HepG2 (cell line): ENCODE measurements at regions not wholly inside any gene's neighbourhood (a gene's known extent, or its start where the extent isn't known, plus 50 kb on each side); places are given as distances from the start of the nearest gene placed in this dataset.

ENCODE experiments used
- ATAC-seq: fragments of 200-7000 bp; cut with Tn5 transposase; 3 replicates; pipeline ENCODE4 v1.9.1; 2020; ENCODE audit warnings: mild to moderate bottlenecking, moderate library complexity
- BruUV-seq: library from RNA; stranded (reverse); fragments of 400-500 nt; replicated peaks from 2 replicates; lab custom pipeline; 2021; lab: Mats Ljungman, UMichigan
- CTCF ChIA-PET: fragments of 300-600 bp; formaldehyde crosslinking; extraction: SDS; loops from one replicate; lab custom pipeline; 2021; ENCODE audit warnings: low total read pairs, inconsistent platforms, low intra/inter-chr PET ratio; lab: Yijun Ruan, JAX
- POLR2A ChIA-PET: fragments of 350-600 bp; sonication (Branson Sonifier 250); formaldehyde crosslinking; loops from one replicate; lab custom pipeline; 2020; ENCODE audit warnings: antibody characterized with exemption, inconsistent platforms; lab: Yijun Ruan, JAX
- DNase-seq: peaks from one replicate; pipeline ENCODE4 v3.0.0-alpha.2; 2015; ENCODE audit warnings: low spot score
- FAIRE-seq: peaks from 3 replicates; lab custom pipeline; 2011; peaks lifted over from hg19 to GRCh38; lab: Jason Lieb, UNC
- H2AFZ ChIP-seq: one replicate; pipeline ENCODE4 v1.6.1; 2011; ENCODE audit warnings: low read length, inconsistent platforms
- H3K27ac ChIP-seq: fragments of 300-600 bp; 3 replicates; pipeline ENCODE4 v1.8.0; 2011; ENCODE audit warnings: mixed run types, mild to moderate bottlenecking, mixed read lengths, low read length, inconsistent platforms; ENCODE audit not compliant: insufficient read depth; ENCODE audit errors: extremely low read length
- H3K27me3 ChIP-seq, 2 experiments: fragments of 200-600 bp in 1 of 2; 2 replicates in 1 of 2; 3 replicates in 1 of 2; pipeline versions ENCODE4 v1.6.0 to v1.8.0; 2011; ENCODE audit warnings: low read length in 2 of 2, mild to moderate bottlenecking in 2 of 2, moderate library complexity in 2 of 2, inconsistent platforms in 1 of 2; ENCODE audit not compliant: insufficient read depth in 2 of 2, control insufficient read depth in 1 of 2
- H3K36me3 ChIP-seq, 2 experiments: fragments of 200-600 bp in 1 of 2; replicated peaks in 1 of 2; 2 replicates in 1 of 2; 3 replicates in 1 of 2; pipeline versions ENCODE4 v1.5.1 to v1.8.0; 2011; ENCODE audit warnings: low read length in 2 of 2, inconsistent platforms in 1 of 2; ENCODE audit not compliant: insufficient read depth in 2 of 2, control insufficient read depth in 1 of 2
- H3K4me1 ChIP-seq: 2 replicates; pipeline ENCODE4 v1.5.1; 2012; ENCODE audit warnings: low read length, inconsistent platforms; ENCODE audit not compliant: insufficient read depth
- H3K4me2 ChIP-seq: 2 replicates; pipeline ENCODE4 v1.6.0; 2011; ENCODE audit warnings: low read depth, low read length, inconsistent platforms
- H3K4me3 ChIP-seq, 3 experiments: fragments of 200-600 bp in 1 of 3; sonication (generic), shearing (Covaris generic) in 1 of 3; replicated peaks in 1 of 3; 2 replicates each; pipeline ENCODE4 v1.5.1; 2011 to 2016; ENCODE audit warnings: low read length in 3 of 3, inconsistent platforms in 2 of 3, low read depth in 2 of 3, mild to moderate bottlenecking in 2 of 3, control low read depth in 1 of 3, mixed read lengths in 1 of 3; ENCODE audit not compliant: insufficient read depth in 1 of 3
- H3K79me2 ChIP-seq: one replicate; pipeline ENCODE4 v1.6.1; 2011; ENCODE audit warnings: low read length, inconsistent platforms; ENCODE audit not compliant: insufficient read depth
- H3K9ac ChIP-seq: 2 replicates; pipeline ENCODE4 v1.6.0; 2011; ENCODE audit warnings: mild to moderate bottlenecking, low read depth, low read length, inconsistent platforms; ENCODE audit not compliant: insufficient read depth
- H3K9me3 ChIP-seq: 2 replicates; pipeline ENCODE4 v1.5.1; 2012; ENCODE audit warnings: mild to moderate bottlenecking, low read length
- H4K20me1 ChIP-seq: 2 replicates; pipeline ENCODE4 v1.6.0; 2011; ENCODE audit warnings: inconsistent platforms, mild to moderate bottlenecking, low read length, moderate library complexity; ENCODE audit not compliant: insufficient read depth
- ATM ChIP-seq: fragments of 450-650 bp; IDR thresholded peaks from 2 replicates; pipeline ENCODE4 v1.7.1; 2017; ENCODE audit warnings: mild to moderate bottlenecking, borderline replicate concordance
- ELF1 ChIP-seq: sonication (generic); formaldehyde crosslinking; IDR thresholded peaks from 2 replicates; pipeline ENCODE4 v1.4.0; 2020; ENCODE audit warnings: missing genetic modification reagents
- GLI4 ChIP-seq: sonication (generic); formaldehyde crosslinking; IDR thresholded peaks from 2 replicates; pipeline ENCODE4 v1.5.1; 2020; ENCODE audit warnings: missing genetic modification reagents, mild to moderate bottlenecking, moderate library complexity, borderline replicate concordance
- GTF3A ChIP-seq: sonication (generic); formaldehyde crosslinking; conservative IDR thresholded peaks from 2 replicates; pipeline ENCODE4 v1.4.0; 2020; ENCODE audit warnings: mild to moderate bottlenecking, missing genetic modification reagents
- RAD21 ChIP-seq: fragments of 450-650 bp; formaldehyde crosslinking; IDR thresholded peaks from 2 replicates; pipeline ENCODE4 v1.5.0; 2020; ENCODE audit warnings: mild to moderate bottlenecking
- ZBED4 ChIP-seq: sonication (generic); formaldehyde crosslinking; IDR thresholded peaks from 2 replicates; pipeline ENCODE4 v1.4.0; 2020; ENCODE audit warnings: missing genetic modification reagents, borderline replicate concordance
- ZFP91 ChIP-seq: sonication (generic); formaldehyde crosslinking; IDR thresholded peaks from 2 replicates; pipeline ENCODE4 v1.9.0; 2022; ENCODE audit warnings: missing genetic modification reagents, mild to moderate bottlenecking, borderline replicate concordance
- ZNF317 ChIP-seq: sonication (generic); formaldehyde crosslinking; IDR thresholded peaks from 2 replicates; pipeline ENCODE4 v1.5.0; 2020; ENCODE audit warnings: mild to moderate bottlenecking, missing genetic modification reagents
- ZNF33B ChIP-seq: sonication (generic); formaldehyde crosslinking; IDR thresholded peaks from 2 replicates; pipeline ENCODE4 v1.5.1; 2020; ENCODE audit warnings: mild to moderate bottlenecking, missing genetic modification reagents
- ZNF501 ChIP-seq: sonication (generic); formaldehyde crosslinking; IDR thresholded peaks from 2 replicates; pipeline ENCODE4 v1.5.1; 2020; ENCODE audit warnings: mild to moderate bottlenecking, moderate library complexity, missing genetic modification reagents
- ZNF687 ChIP-seq: sonication (generic); formaldehyde crosslinking; IDR thresholded peaks from 2 replicates; pipeline ENCODE4 v1.5.1; 2020; ENCODE audit warnings: mild to moderate bottlenecking, missing genetic modification reagents, moderate library complexity
- WGBS: methylation state at CpG from one replicate; pipeline ENCODE4 v1.1.6; 2017; ENCODE audit warnings: low lambda C conversion rate; 5-methylcytosine and 5-hydroxymethylcytosine counted together
- in situ Hi-C: cut with HindIII; loops from 2 replicates; pipeline ENCODE4 v1.10.0; 2017; ENCODE audit warnings: low pct_unique_long_range_greater_than_20kb; ENCODE audit not compliant: extremely low pct_ligation_motif_present
- intact Hi-C: fragments of 100-400 bp; cut with micrococcal nuclease; formaldehyde crosslinking; loops from one replicate; pipeline ENCODE4 v1.10.0; 2022; ENCODE audit not compliant: unreplicated experiment

- TF ChIP-seq ELF1 (CRISPR knock-in tag) (no peak), GLI4 (CRISPR knock-in tag) (no peak), ZFP91 (CRISPR knock-in tag) (no peak), RAD21 (no peak), ZBED4 (CRISPR knock-in tag) (no peak), ZNF33B (CRISPR knock-in tag) (no peak), ATM (no peak)
Observed at GRCh38 chr6:140816681-140817080, 1316.0 kb upstream of the GJE1 start (continued).

- 87% methylated on average over 2 of the region's 2 CpGs for WGBS
- H3K27me3 ChIP-seq = no peaks in the 10 kb centered on the region
- no peaks in the 10 kb centered on the region for H3K36me3 ChIP-seq
- intact Hi-C loops (no loop called here), in situ Hi-C loops (no loop called here)
- H3K4me3 ChIP-seq = no peak overlapping the region
- ChIA-PET CTCF (no interaction called here), POLR2A (no interaction called here)
- H3K27ac ChIP-seq = no peak overlapping the region
- FAIRE-seq (no peak), ATAC-seq (no peak), DNase-seq (no peak)
- TF ChIP-seq ZNF687 (CRISPR knock-in tag) = no peak
- TF ChIP-seq ZNF501 (CRISPR knock-in tag) = no peak
- no peak for TF ChIP-seq GTF3A (CRISPR knock-in tag)
- no peak for TF ChIP-seq ZNF317 (CRISPR knock-in tag)
- H3K4me2 ChIP-seq = no peak overlapping the region
- H2AFZ ChIP-seq = no peak overlapping the region
- H3K79me2 ChIP-seq = no peaks in the 10 kb centered on the region
- H3K9ac ChIP-seq = no peak overlapping the region
- no peaks in the 10 kb centered on the region for H3K4me1 ChIP-seq
- no peaks in the 10 kb centered on the region for H3K9me3 ChIP-seq
- H4K20me1 ChIP-seq = no peaks in the 10 kb centered on the region
- BruUV-seq = no TSS peak
Observed at GRCh38 chr6:140812636-140813035, 1320.1 kb upstream of the GJE1 start.
